CD4-positive, alpha-beta T cell treated with Interleukin-12 subunit alpha and Interleukin-12 subunit beta, for 1 hour (primary cell): ENCODE measurements at regions not wholly inside any gene's neighbourhood (a gene's known extent, or its start where the extent isn't known, plus 50 kb on each side); places are given as distances from the start of the nearest gene placed in this dataset.

Source experiments
- DNase-seq: peaks from one replicate; pipeline ENCODE4 v3.0.0-alpha.2; 2020

DNA sequence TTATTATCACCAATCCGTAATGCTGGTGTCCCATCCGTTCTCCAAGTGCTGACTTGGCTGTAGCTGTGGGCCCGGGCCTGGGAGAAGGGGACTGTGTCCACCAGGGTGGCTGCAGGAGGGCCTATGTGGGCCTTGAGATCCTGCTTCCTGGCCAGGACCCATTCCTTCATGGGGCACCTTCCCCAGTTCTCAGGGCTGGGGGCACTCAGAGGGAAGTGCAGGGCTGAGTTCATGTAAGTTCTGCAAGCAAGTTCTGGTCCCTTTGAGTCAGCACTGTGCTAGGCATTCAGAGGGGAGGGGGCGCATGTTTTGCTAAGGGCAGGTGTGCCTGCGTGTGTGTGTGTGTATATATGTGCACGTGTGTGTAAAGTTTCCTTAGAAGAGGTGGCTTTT, 94.0 kb downstream of the GLI2 start:
- no peak for DNase-seq

DNA sequence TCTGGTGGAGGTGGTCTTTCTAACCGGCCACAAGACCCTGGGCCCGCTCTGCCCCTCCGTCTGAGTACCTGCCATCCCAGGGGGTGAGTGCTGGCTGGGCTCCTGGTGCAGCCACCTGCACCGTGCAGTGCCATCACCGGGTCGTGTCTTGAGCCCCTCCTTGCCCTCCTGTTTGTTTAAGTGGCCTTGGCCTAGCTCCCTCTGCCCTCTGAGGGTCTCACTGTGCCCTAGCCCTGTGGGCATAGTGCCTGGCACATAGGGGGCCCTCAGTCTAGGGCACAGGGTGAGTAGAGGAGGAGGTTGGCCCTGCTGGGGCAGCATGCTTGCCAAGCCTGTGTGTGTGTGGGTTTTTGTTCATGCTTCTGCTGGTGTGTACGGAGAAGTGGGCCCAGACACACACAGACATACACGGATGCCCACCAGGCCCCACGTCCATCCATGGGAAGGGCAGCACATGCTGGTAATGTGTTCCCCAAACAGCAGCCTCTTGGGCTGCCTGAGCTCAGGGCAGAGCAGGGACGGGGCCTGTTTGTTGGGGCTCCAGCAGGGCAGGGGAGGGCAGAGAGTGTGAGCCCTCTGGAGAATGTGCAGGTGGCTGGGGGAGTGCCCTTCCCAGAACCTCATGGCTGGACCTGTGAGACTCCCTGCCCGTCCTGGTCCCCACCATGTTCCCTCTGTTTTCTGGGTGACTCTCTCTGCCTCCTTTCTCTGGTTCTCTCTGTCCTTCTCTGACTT, 94.6 kb downstream of the GLI2 start:
- DNase-seq, result no peak

DNA sequence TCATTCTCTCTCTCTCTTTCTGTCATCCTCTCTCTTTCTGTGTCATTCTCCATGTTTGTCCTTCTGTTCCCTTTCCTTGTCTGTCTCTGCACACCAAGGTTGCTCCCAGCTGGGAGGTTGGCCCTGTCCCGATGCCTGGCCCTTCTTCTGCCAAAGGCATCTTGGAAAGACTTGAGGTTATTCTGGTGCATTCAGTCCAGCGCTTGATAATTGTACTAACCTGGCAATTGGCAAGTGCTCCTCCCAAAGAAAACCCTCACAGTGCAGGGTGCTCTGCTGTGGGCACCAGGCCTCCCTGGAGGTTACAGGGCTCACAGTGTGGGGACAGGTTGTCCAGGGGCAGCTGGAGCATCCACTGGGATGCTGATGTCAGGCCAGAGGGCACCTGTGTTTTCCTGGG, 95.4 kb downstream of the GLI2 start:
- DNase-seq, result no peak

GRCh38 chr2:120831891-120832290, 96.2 kb downstream of the GLI2 start:
- no peak for DNase-seq

DNA sequence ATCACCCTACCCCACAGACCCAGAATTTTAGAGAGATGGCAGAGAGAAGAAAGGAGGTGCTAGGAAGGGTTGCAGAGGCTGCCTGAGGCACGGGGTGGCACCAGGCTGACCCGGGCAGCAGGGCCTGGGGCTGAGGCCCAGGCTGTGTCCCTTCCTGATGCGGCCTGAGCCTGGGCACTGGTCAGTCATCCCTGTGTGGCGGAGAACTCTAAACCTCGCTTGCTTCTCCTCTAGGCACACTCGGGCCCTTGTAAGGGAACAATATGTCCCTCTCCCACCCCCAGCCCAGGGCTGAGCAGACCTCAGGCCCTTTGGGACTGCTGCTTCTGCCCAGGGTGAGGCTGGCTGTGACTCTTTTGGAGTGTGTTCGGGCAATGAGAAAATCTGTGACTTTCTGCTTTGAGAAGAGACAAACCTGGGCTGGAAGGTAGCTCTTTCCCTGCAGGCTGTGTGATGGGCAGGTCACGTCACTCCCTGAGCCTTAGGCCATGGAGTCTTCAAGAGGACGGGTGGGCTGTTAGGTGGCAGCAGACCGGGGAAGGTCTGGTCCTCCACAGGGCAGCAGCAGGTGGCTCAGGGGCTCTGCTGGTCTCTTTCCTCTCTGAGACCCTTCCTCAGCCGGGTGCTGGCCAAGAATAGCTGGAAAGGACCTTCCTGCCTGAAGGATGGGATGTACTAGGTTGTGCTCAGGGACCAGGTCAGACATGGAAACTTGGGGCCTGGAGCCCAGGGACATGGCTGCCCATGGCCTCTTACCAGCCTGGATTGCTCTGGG, 96.8 kb downstream of the GLI2 start:
- no peak for DNase-seq

GRCh38 chr2:120833127-120833675, 97.5 kb downstream of the GLI2 start:
- no peak for DNase-seq

DNA sequence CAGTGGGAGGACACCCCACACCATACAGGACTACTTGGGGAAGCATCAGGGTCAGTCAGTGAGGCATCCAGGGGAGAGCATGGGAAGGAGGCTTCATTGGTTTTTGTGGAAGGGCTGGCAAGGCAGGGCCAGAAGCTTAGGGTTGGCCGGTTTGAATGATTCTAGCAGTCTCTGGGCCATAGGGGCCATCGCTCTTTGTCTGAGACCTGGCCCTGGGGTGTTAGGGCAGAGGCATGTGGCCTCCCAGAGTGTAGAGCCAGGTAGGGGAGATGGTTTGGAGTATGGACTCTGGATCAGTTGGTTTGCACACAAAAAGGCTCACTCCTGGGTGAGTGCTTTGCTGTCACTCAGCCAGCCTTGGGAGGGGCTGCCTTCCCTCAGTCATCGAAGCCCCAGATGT, 98.5 kb downstream of the GLI2 start:
- DNase-seq, result no peak

DNA sequence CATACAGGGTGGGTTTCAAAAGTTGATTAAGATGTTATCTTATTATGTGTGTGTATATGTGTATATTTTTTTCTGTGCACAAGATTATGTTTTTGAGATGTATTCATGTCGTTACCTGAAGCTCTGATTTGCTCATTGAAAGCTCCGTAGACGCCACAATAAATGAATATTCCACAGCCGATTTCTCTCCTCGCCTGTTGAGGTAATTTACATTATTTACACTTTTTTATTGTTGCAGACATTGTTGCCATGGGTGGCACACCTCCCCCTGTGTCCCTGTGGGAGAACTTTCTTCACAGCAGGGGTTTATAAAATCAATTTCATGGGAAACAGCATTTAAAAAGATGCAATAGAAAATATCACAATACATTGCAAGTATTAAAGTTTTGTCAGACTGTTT, 100.6 kb downstream of the GLI2 start:
- no peak for DNase-seq

DNA sequence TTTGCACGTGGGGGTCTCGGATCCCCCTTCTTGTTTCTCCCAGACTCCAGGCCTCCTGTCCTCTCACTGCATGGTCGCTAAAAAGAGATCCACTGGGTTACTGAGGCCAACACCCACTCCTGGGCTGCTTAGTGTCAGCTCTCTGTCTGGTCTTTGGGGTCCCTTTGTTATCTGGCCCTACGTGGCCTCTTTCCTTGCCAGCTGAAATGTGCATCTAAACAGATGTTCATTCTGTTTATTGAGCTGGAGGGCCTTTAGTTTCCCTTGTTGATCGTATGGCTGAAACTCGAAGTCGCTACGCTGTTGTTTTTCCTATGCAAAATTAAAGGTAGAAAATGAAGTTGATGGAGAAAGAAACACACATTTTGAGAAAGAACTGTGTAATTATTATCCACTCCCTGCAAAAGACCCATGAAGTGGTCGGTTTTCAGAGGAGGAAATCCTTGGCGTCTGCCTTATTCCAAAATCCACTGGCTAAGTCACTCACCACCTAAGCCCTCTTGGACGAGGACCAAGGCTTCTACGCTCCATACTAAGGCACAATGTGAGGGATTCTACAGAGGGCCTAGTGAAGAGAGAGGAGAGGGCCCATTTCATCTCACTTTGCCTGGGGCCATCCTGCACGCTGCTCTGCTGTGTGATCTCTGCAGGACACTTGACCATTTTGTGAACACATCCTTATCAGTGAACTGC, 105.3 kb downstream of the GLI2 start:
- no peak for DNase-seq

DNA sequence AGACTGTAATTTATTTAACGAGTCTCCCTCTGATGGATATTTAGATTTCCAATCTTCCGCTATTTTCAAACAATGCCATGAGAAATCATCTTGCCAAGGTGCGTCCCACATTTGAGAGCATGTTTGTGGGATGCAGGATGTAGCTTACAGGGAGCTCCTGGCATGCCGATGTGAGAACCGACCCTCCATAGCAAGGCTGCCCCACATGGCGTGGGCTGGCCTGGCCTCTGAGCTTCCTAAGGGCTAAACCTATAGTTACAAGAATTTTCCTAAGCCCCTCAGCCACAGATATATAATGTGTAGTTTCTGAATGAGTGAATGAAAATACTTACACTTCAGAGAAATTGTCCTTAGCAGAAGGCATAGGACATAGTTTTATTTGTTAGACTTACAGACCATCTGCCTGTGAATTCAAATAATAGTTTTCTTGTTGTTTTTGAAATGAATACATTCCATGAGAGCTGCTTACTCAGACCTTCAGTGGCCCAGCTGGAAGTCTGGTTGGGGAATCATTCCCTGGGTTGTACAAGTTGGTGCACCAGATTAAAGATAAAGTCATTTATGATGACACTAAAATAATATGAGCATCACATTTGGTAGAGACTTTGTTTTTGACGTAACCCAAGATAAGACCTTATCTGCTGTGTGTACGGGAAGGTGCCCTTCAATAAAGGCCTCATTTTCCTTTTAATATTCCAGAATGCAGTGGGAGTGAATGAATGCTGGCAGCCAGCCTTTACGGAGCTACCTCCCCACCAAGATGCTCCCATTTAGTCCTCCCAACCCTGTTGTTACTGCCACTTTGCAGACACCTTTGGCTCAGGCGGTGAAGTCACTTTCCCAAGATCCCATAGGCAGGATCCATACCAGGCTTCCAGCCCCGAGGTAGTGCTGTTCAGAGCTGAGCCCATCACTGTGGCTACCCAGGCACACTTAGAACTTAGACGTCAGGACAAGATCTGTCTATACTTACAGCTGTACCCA, 107.1 kb downstream of the GLI2 start:
- no peak for DNase-seq

DNA sequence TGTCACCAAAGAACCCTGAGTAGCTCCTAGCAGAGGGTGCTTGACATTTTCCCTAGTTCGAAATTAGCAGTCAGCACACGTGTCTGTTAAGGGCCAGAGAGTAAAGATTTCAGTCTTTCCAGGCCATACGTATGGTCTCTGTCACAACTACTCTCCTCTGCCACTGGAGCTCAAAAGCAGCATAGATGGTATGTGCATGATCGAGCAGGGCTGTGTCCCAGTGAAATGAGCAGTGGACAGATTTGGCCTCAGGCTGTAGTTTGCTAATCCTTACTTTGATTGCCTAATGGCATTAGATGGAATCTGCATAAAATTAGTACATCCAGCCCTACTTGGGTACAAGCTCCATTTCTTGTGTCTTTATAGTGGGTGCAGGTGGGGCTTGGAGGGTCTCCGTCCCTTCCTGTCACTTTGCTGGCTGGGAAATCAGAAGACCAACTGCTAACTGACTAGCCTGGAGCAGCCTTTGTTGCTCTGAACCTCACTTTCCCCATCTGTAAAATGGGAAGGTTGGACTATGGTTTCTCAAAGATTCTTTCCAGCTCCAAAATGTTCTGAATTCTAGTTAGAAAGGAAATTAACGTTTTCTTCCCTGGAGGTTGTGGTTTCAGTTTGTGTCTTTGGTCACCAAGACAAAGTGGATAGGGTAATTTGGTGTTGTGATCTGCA, 108.5 kb downstream of the GLI2 start:
- DNase-seq, result no peak

GRCh38 chr2:120845277-120845676, 109.6 kb downstream of the GLI2 start:
- no peak for DNase-seq

GRCh38 chr2:120846406-120847095, 110.9 kb downstream of the GLI2 start:
- no peak for DNase-seq

GRCh38 chr2:120847700-120848321, 112.1 kb downstream of the GLI2 start:
- no peak for DNase-seq

GRCh38 chr2:120849278-120849677, 113.6 kb downstream of the GLI2 start:
- no peak for DNase-seq

- DNase-seq, result no peak
Observed at GRCh38 chr2:120850551-120850950, 114.9 kb downstream of the GLI2 start.

- DNase-seq, result no peak
Observed at GRCh38 chr2:120851116-120851773, 115.6 kb downstream of the GLI2 start.

DNA sequence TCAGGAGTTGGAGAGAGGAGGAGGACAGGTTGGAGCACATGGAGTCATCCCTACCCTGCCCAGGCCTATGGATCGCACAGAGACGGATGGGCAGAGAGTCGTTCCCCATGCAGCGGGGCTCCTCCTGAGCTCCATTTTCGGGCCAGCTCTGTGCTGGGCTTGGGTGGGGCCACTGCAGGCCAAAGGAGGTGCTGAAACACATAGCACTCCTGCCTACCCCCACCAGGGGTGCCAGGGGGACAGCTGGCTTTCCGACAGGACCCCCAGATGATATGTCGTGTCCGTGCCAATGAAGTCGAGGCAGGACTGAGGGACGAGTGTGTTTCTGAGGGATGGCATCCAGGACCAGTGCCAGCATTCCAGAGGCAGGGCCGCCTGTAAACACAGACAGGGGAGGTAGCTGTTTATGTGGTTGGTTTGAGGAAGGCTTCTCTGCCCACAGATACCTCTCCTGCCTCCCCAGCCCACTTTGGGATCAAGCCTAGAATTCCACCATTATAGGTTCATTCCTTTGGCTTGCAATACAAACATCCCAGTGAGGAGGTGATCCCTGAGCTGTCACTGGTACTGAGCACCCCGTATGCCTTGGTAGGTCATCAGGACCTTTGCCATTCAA, 116.6 kb downstream of the GLI2 start:
- no peak for DNase-seq

DNA sequence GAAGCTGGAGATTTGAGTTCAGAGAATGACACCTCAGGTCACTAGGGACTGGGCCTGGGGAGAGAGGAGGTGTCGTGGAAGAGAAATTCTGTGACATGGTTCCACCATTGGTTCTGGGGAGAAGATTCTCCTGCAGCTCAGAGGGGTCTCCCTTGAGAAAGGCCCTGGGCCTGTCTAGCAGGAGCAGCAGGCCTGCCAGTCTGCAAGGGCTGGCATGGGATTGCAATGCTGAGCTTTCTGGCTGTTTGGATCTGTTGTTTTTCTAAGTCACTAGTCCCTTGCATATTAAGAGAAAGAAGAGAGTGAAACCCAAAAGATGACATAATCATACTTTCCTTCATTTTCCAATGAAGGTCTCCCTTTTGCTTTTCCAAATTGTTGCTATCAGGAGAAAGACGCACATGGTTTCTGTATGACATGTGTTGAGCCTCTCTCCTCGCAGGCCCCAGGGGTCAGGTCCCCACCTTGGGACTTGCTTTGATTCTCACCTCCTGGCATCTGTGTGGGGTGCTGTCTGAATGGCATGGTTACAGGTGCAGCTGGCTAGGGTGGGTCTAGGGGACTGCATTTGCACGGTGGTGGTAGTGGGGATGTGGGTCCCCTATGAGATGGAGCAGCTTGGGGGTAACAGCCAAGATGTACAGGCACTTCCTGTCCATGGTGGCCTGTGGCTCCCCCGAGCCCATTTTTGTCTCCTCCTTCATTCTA, 117.8 kb downstream of the GLI2 start:
- no peak for DNase-seq
